ENCODE measurements at regions not wholly inside any gene's neighbourhood (a gene's known extent, or its start where the extent isn't known, plus 50 kb on each side); places are given as distances from the start of the nearest gene placed in this dataset.

- FAIRE-seq (no peak), DNase-seq (ENCODE audit: low read depth, low spot score) (no peak)
- dilution Hi-C loops (cut with MboI; ENCODE audit: extremely low pct_ligation_motif_present, low sequenced_read_pairs), result no loop called here
- Histone ChIP-seq H3K79me2 (ENCODE audit: control insufficient read depth, insufficient read depth, low read length) (no peaks in the 10 kb centered on the region), H3K4me3 (ENCODE audit: control insufficient read depth in 2 of 3, extremely low read depth in 1 of 3, insufficient read depth in 2 of 3, low read depth in 1 of 3, low read length in 3 of 3) (no peak overlapping the region), H3K9me1 (ENCODE audit: control insufficient read depth, extremely low read depth, insufficient read depth, low read length) (no peaks in the 10 kb centered on the region), H3K9ac (ENCODE audit: control insufficient read depth, extremely low read depth, insufficient read depth, low read length) (no peak overlapping the region), H3K27me3 (ENCODE audit: control insufficient read depth, extremely low read depth, insufficient read depth, low read length) (peaks cover 2% of the 10 kb centered on the region), H3K4me1 (ENCODE audit: control insufficient read depth, extremely low read depth, insufficient read depth, low read length) (no peaks in the 10 kb centered on the region), H2AFZ (ENCODE audit: control insufficient read depth, low read length) (no peak overlapping the region), H3K9me3 (ENCODE audit: control insufficient read depth, low read depth, low read length) (no peaks in the 10 kb centered on the region), H4K20me1 (ENCODE audit: control insufficient read depth, extremely low read depth, insufficient read depth, low read length) (no peaks in the 10 kb centered on the region), H3K27ac (ENCODE audit: control insufficient read depth, insufficient read depth, low read length) (no peak overlapping the region), H3K4me2 (ENCODE audit: control insufficient read depth, extremely low read depth, insufficient read depth, low read depth, low read length) (no peak overlapping the region), H3K36me3 (ENCODE audit: control insufficient read depth in 2 of 2, extremely low read depth in 1 of 2, insufficient read depth in 2 of 2, low read length in 2 of 2) (no peaks in the 10 kb centered on the region)
- TF ChIP-seq CTCF (optimal IDR thresholded peaks at IDR 0.05 in 1 of 3, IDR thresholded peaks at IDR 0.05 in 1 of 3, conservative IDR thresholded peaks at IDR 0.05 in 1 of 3; ENCODE audit: extremely low read depth in 1 of 3, insufficient read depth in 2 of 3, low read length in 3 of 3) (peak in 1 of 3 experiments; percentile 24), EZH2 (IDR thresholded peaks at IDR 0.05; ENCODE audit: low read length) (no peak)
Measured at GRCh38 chr17:5747276-5747675, 163.0 kb upstream of the NLRP1 start.

- DNase-seq (ENCODE audit: low read depth, low spot score), result no peak
- Histone ChIP-seq H2AFZ (ENCODE audit: control insufficient read depth, low read length) (no peak overlapping the region), H3K79me2 (ENCODE audit: control insufficient read depth, insufficient read depth, low read length) (no peaks in the 10 kb centered on the region), H3K27me3 (ENCODE audit: control insufficient read depth, extremely low read depth, insufficient read depth, low read length) (peaks cover 2% of the 10 kb centered on the region), H3K27ac (ENCODE audit: control insufficient read depth, insufficient read depth, low read length) (no peak overlapping the region), H3K9me1 (ENCODE audit: control insufficient read depth, extremely low read depth, insufficient read depth, low read length) (no peaks in the 10 kb centered on the region), H4K20me1 (ENCODE audit: control insufficient read depth, extremely low read depth, insufficient read depth, low read length) (no peaks in the 10 kb centered on the region), H3K9me3 (ENCODE audit: control insufficient read depth, low read depth, low read length) (no peaks in the 10 kb centered on the region), H3K9ac (ENCODE audit: control insufficient read depth, extremely low read depth, insufficient read depth, low read length) (no peak overlapping the region), H3K4me1 (ENCODE audit: control insufficient read depth, extremely low read depth, insufficient read depth, low read length) (no peaks in the 10 kb centered on the region), H3K36me3 (ENCODE audit: control insufficient read depth in 2 of 2, extremely low read depth in 1 of 2, insufficient read depth in 2 of 2, low read length in 2 of 2) (no peaks in the 10 kb centered on the region), H3K4me3 (ENCODE audit: control insufficient read depth in 2 of 3, extremely low read depth in 1 of 3, insufficient read depth in 2 of 3, low read depth in 1 of 3, low read length in 3 of 3) (no peak overlapping the region), H3K4me2 (ENCODE audit: control insufficient read depth, extremely low read depth, insufficient read depth, low read depth, low read length) (no peak overlapping the region)
- TF ChIP-seq CTCF (optimal IDR thresholded peaks at IDR 0.05 in 1 of 3, IDR thresholded peaks at IDR 0.05 in 1 of 3, conservative IDR thresholded peaks at IDR 0.05 in 1 of 3; ENCODE audit: extremely low read depth in 1 of 3, insufficient read depth in 2 of 3, low read length in 3 of 3), result no peak
- TF ChIP-seq EZH2 (IDR thresholded peaks at IDR 0.05; ENCODE audit: low read length), result no peak
- no peak for FAIRE-seq
- dilution Hi-C loops (cut with MboI; ENCODE audit: extremely low pct_ligation_motif_present, low sequenced_read_pairs), result no loop called here
Measured at GRCh38 chr17:5747964-5748363, 163.7 kb upstream of the NLRP1 start.

Measured in keratinocyte (primary cell).